Stimulated activated naive CD8-positive, alpha-beta T cell treated with anti-CD3 and anti-CD28 coated beads, Interleukin-15, amount 100 ng/mL, for 72 hours (primary cell): ENCODE measurements at regions not wholly inside any gene's neighbourhood (a gene's known extent, or its start where the extent isn't known, plus 50 kb on each side); places are given as distances from the start of the nearest gene placed in this dataset.

Experiments used
- ATAC-seq: fragments of 150-1000 bp; cut with Tn5 transposase; 2 replicates; pipeline ENCODE4 v1.10.0; 2021; ENCODE audit warnings: mild to moderate bottlenecking, moderate library complexity
- DNase-seq, 2 donors: peaks; one replicate each; pipeline ENCODE4 v3.0.0; 2021 to 2022
- H3K27ac Mint-ChIP-seq, 2 donors: one replicate each; pipeline ENCODE4 v1.8.0; 2022; ENCODE audit warnings: mild to moderate bottlenecking in 2 of 2, mixed read lengths in 2 of 2, moderate library complexity in 2 of 2
- H3K27me3 Mint-ChIP-seq: one replicate; pipeline ENCODE4 v1.8.0; 2022; ENCODE audit warnings: mixed read lengths
- H3K4me1 Mint-ChIP-seq: one replicate; pipeline ENCODE4 v1.8.0; 2022; ENCODE audit warnings: mild to moderate bottlenecking, mixed read lengths
- H3K4me3 Mint-ChIP-seq, 2 donors: one replicate each; pipeline ENCODE4 v1.8.0; 2022; ENCODE audit warnings: mild to moderate bottlenecking in 2 of 2, mixed read lengths in 2 of 2, moderate library complexity in 1 of 2
- H3K9me3 Mint-ChIP-seq, 2 donors: one replicate each; pipeline ENCODE4 v1.8.0; 2022; ENCODE audit warnings: mixed read lengths in 2 of 2

- DNase-seq (no peak), ATAC-seq (no peak)
- Mint-ChIP-seq H3K4me3 (no peak overlapping the region), H3K27me3 (peaks cover 49% of the 10 kb centered on the region), H3K9me3 (no peaks in the 10 kb centered on the region), H3K27ac (no peak overlapping the region), H3K4me1 (peaks cover 6% of the 10 kb centered on the region)
Measured at GRCh38 chr14:100665511-100666032, 61.1 kb upstream of the DLK1 start.

- no peak for ATAC-seq
- Mint-ChIP-seq H3K9me3 (no peaks in the 10 kb centered on the region), H3K4me3 (no peak overlapping the region), H3K4me1 (peaks cover 6% of the 10 kb centered on the region), H3K27me3 (peaks cover 57% of the 10 kb centered on the region), H3K27ac (no peak overlapping the region)
- DNase-seq = no peak
Measured at GRCh38 chr14:100666403-100666802, 60.3 kb upstream of the DLK1 start.

- DNase-seq (no peak), ATAC-seq (no peak)
- no peak overlapping the region for H3K27ac Mint-ChIP-seq
- H3K9me3 Mint-ChIP-seq = no peaks in the 10 kb centered on the region
- H3K4me3 Mint-ChIP-seq = no peak overlapping the region
- H3K4me1 Mint-ChIP-seq = peaks cover 6% of the 10 kb centered on the region
- H3K27me3 Mint-ChIP-seq = peaks cover 62% of the 10 kb centered on the region
Measured at GRCh38 chr14:100666851-100667250, 59.8 kb upstream of the DLK1 start.

GRCh38 chr14:100667656-100668055 lies 59.0 kb upstream of the DLK1 start:
- Mint-ChIP-seq H3K4me3 (no peak overlapping the region), H3K4me1 (peaks cover 7% of the 10 kb centered on the region), H3K27me3 (peaks cover 70% of the 10 kb centered on the region), H3K9me3 (no peaks in the 10 kb centered on the region), H3K27ac (no peak overlapping the region)
- DNase-seq (no peak), ATAC-seq (no peak)

- peaks cover 8% of the 10 kb centered on the region for H3K4me1 Mint-ChIP-seq
- ATAC-seq (no peak), DNase-seq (no peak)
- H3K4me3 Mint-ChIP-seq = no peak overlapping the region
- H3K27me3 Mint-ChIP-seq = peaks cover 77% of the 10 kb centered on the region
- no peak overlapping the region for H3K27ac Mint-ChIP-seq
- no peaks in the 10 kb centered on the region for H3K9me3 Mint-ChIP-seq
Measured at GRCh38 chr14:100668352-100668751, 58.3 kb upstream of the DLK1 start.

- Mint-ChIP-seq H3K27ac (no peak overlapping the region), H3K4me3 (no peak overlapping the region), H3K9me3 (no peaks in the 10 kb centered on the region), H3K27me3 (peaks cover 81% of the 10 kb centered on the region), H3K4me1 (peaks cover 11% of the 10 kb centered on the region)
- no peak for DNase-seq
- ATAC-seq = no peak
Measured at GRCh38 chr14:100669011-100669412, 57.7 kb upstream of the DLK1 start.

- no peak overlapping the region for H3K27ac Mint-ChIP-seq
- DNase-seq (no peak), ATAC-seq (no peak)
- H3K4me1 Mint-ChIP-seq = peaks cover 11% of the 10 kb centered on the region
- H3K27me3 Mint-ChIP-seq = peaks cover 81% of the 10 kb centered on the region
- no peak overlapping the region for H3K4me3 Mint-ChIP-seq
- no peaks in the 10 kb centered on the region for H3K9me3 Mint-ChIP-seq
Measured at GRCh38 chr14:100669468-100669867, 57.2 kb upstream of the DLK1 start.

GRCh38 chr14:100670017-100670752 lies 56.5 kb upstream of the DLK1 start:
- H3K27ac Mint-ChIP-seq = no peak overlapping the region
- H3K4me1 Mint-ChIP-seq = peaks cover 11% of the 10 kb centered on the region
- ATAC-seq = no peak
- peak overlapping the region in 1 of 2 donors; percentile 6 for H3K4me3 Mint-ChIP-seq
- H3K9me3 Mint-ChIP-seq = no peaks in the 10 kb centered on the region
- no peak for DNase-seq
- H3K27me3 Mint-ChIP-seq = peaks cover 81% of the 10 kb centered on the region

GRCh38 chr14:100670753-100671049 lies 56.0 kb upstream of the DLK1 start:
- no peaks in the 10 kb centered on the region for H3K9me3 Mint-ChIP-seq
- peaks cover 11% of the 10 kb centered on the region for H3K4me1 Mint-ChIP-seq
- DNase-seq (no peak), ATAC-seq (no peak)
- no peak overlapping the region for H3K27ac Mint-ChIP-seq
- peak overlapping the region in 1 of 2 donors; percentile 6 for H3K4me3 Mint-ChIP-seq
- H3K27me3 Mint-ChIP-seq = peaks cover 82% of the 10 kb centered on the region

- H3K27ac Mint-ChIP-seq = no peak overlapping the region
- H3K4me3 Mint-ChIP-seq = no peak overlapping the region
- H3K4me1 Mint-ChIP-seq = peaks cover 11% of the 10 kb centered on the region
- DNase-seq (no peak), ATAC-seq (no peak)
- H3K9me3 Mint-ChIP-seq = no peaks in the 10 kb centered on the region
- peaks cover 84% of the 10 kb centered on the region for H3K27me3 Mint-ChIP-seq
Measured at GRCh38 chr14:100671386-100671901, 55.2 kb upstream of the DLK1 start.

- peaks cover 11% of the 10 kb centered on the region for H3K4me1 Mint-ChIP-seq
- no peak overlapping the region for H3K27ac Mint-ChIP-seq
- ATAC-seq = no peak
- H3K27me3 Mint-ChIP-seq = peaks cover 89% of the 10 kb centered on the region
- H3K4me3 Mint-ChIP-seq = no peak overlapping the region
- H3K9me3 Mint-ChIP-seq = no peaks in the 10 kb centered on the region
- DNase-seq = no peak
Measured at GRCh38 chr14:100671906-100672305, 54.8 kb upstream of the DLK1 start.

- ATAC-seq (no peak), DNase-seq (no peak)
- Mint-ChIP-seq H3K4me1 (peaks cover 11% of the 10 kb centered on the region), H3K27me3 (peaks cover 78% of the 10 kb centered on the region), H3K9me3 (no peaks in the 10 kb centered on the region), H3K27ac (peak overlapping the region in 1 of 2 donors; percentile 16), H3K4me3 (no peak overlapping the region)
Measured at GRCh38 chr14:100673085-100673806, 53.4 kb upstream of the DLK1 start.

- no peak for DNase-seq
- no peak for ATAC-seq
- peaks cover 11% of the 10 kb centered on the region for H3K4me1 Mint-ChIP-seq
- H3K9me3 Mint-ChIP-seq = no peaks in the 10 kb centered on the region
- H3K27me3 Mint-ChIP-seq = peaks cover 73% of the 10 kb centered on the region
- H3K4me3 Mint-ChIP-seq = no peak overlapping the region
- no peak overlapping the region for H3K27ac Mint-ChIP-seq
Measured at GRCh38 chr14:100673807-100674154, 52.9 kb upstream of the DLK1 start.

GRCh38 chr14:100674428-100674827 lies 52.3 kb upstream of the DLK1 start:
- Mint-ChIP-seq H3K4me1 (peaks cover 11% of the 10 kb centered on the region), H3K9me3 (no peaks in the 10 kb centered on the region), H3K27me3 (peaks cover 67% of the 10 kb centered on the region), H3K27ac (no peak overlapping the region), H3K4me3 (no peak overlapping the region)
- DNase-seq (no peak), ATAC-seq (no peak)

- DNase-seq (no peak), ATAC-seq (no peak)
- Mint-ChIP-seq H3K4me3 (no peak overlapping the region), H3K9me3 (no peaks in the 10 kb centered on the region), H3K4me1 (peaks cover 11% of the 10 kb centered on the region), H3K27ac (no peak overlapping the region), H3K27me3 (peaks cover 60% of the 10 kb centered on the region)
Measured at GRCh38 chr14:100674897-100675619, 51.6 kb upstream of the DLK1 start.
